Lower leg skin (tissue), 3 donors: ENCODE measurements at regions not wholly inside any gene's neighbourhood (a gene's known extent, or its start where the extent isn't known, plus 50 kb on each side); places are given as distances from the start of the nearest gene placed in this dataset.

Source experiments
- CTCF ChIP-seq, 3 donors: fragments of 450-650 bp; IDR thresholded peaks; one replicate each; pipeline ENCODE4 v1.5.1; 2016; ENCODE audit warnings: antibody characterized with exemption in 3 of 3, mild to moderate bottlenecking in 3 of 3, moderate library complexity in 2 of 3
- POLR2A ChIP-seq, 2 donors: fragments of 450-650 bp; IDR thresholded peaks; one replicate each; pipeline ENCODE4 v1.6.1; 2016 to 2017; ENCODE audit warnings: antibody characterized with exemption in 2 of 2, mild to moderate bottlenecking in 1 of 2, moderate library complexity in 1 of 2

- no peak for TF ChIP-seq POLR2A (IDR thresholded peaks at IDR 0.05)
- no peak for TF ChIP-seq CTCF (IDR thresholded peaks at IDR 0.05)
Observed at GRCh38 chr2:210884227-210884626, 327.8 kb downstream of the CPS1 start.
